Esophagus muscularis mucosa (tissue), 4 donors: ENCODE measurements at regions not wholly inside any gene's neighbourhood (a gene's known extent, or its start where the extent isn't known, plus 50 kb on each side); places are given as distances from the start of the nearest gene placed in this dataset.

Experiments used
- EP300 ChIP-seq: sonication (generic); formaldehyde crosslinking; IDR thresholded peaks from one replicate; pipeline ENCODE4 v1.6.1; 2017; ENCODE audit warnings: antibody characterized with exemption
- POLR2AphosphoS5 ChIP-seq, 2 donors: sonication (generic); formaldehyde crosslinking; IDR thresholded peaks; one replicate each; pipeline ENCODE4 v1.6.1; 2017; ENCODE audit warnings: antibody characterized with exemption in 2 of 2
- TF ChIP-seq, protein P1 (sequence below), 3 experiments: fragments of 200-600 bp in 2 of 3; fragments of 450-650 bp in 1 of 3; sonication (generic) in 2 of 3; IDR thresholded peaks; one replicate each; pipeline ENCODE4 v1.5.1; 2017 to 2019; ENCODE audit warnings: antibody characterized with exemption in 3 of 3, mild to moderate bottlenecking in 2 of 3, moderate library complexity in 1 of 3

DNA sequence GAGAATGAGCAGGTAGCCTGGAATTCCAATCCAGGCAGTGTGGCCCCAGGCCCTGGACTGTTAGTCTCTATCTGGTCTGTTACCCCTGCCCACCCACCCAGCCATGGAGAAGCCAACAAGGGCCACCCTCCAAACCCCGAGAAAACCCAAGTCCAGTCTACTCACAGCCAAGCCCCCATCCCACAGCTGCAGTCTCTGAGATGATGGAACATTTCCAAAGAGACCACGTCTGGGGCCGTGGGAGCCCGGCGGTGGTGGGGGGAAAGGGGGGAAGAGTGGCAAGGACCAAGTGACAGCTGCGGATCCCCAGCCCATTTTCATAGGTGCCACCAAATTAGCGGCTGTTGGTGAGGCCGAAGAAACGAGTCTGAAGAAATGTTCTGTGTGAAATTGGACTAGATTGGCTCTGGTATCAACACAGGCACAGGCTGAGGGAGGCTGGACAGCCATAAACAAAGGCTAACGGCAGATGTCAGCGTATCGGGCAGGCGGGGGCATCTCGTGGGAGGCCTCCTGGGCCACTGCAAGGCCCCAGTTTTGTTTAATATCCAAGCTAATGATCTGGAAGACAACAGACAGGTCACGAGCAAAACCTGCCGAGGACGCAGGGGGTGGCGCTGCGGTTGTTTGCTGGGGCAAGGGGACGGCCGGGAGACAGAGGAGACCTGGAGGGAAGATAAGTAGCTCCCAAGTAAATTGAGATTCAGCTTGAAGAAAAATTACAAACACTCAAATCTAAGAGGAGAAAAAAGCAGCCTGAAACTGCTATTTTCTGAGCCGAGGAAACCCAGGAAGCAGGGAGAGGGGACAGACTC is 53.4 kb downstream of the RBFOX3 start:
- TF ChIP-seq, protein P1, sequence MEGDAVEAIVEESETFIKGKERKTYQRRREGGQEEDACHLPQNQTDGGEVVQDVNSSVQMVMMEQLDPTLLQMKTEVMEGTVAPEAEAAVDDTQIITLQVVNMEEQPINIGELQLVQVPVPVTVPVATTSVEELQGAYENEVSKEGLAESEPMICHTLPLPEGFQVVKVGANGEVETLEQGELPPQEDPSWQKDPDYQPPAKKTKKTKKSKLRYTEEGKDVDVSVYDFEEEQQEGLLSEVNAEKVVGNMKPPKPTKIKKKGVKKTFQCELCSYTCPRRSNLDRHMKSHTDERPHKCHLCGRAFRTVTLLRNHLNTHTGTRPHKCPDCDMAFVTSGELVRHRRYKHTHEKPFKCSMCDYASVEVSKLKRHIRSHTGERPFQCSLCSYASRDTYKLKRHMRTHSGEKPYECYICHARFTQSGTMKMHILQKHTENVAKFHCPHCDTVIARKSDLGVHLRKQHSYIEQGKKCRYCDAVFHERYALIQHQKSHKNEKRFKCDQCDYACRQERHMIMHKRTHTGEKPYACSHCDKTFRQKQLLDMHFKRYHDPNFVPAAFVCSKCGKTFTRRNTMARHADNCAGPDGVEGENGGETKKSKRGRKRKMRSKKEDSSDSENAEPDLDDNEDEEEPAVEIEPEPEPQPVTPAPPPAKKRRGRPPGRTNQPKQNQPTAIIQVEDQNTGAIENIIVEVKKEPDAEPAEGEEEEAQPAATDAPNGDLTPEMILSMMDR (IDR thresholded peaks at IDR 0.05), result no peak
- TF ChIP-seq POLR2AphosphoS5 (IDR thresholded peaks at IDR 0.05) (no peak), EP300 (no peak)
